HG03521 (cell line): ENCODE measurements at regions not wholly inside any gene's neighbourhood (a gene's known extent, or its start where the extent isn't known, plus 50 kb on each side); places are given as distances from the start of the nearest gene placed in this dataset.
"Not testable (repeated sequence)": the region's sequence is repeated elsewhere in the genome, so short reads cannot be mapped to it uniquely, and the experiment has no call there.

ENCODE experiments used
- ATAC-seq: cut with Tn5 transposase; IDR thresholded peaks from one replicate; pipeline ENCODE4 v1.9.1; 2021; ENCODE audit warnings: mild to moderate bottlenecking, moderate library complexity; ENCODE audit not compliant: unreplicated experiment

GRCh38 chr1:187790724-187791123 lies 962.0 kb downstream of the PLA2G4A start:
- ATAC-seq: no peak

- no peak for ATAC-seq
Observed at GRCh38 chr1:187794561-187794960, 965.8 kb downstream of the PLA2G4A start.

DNA sequence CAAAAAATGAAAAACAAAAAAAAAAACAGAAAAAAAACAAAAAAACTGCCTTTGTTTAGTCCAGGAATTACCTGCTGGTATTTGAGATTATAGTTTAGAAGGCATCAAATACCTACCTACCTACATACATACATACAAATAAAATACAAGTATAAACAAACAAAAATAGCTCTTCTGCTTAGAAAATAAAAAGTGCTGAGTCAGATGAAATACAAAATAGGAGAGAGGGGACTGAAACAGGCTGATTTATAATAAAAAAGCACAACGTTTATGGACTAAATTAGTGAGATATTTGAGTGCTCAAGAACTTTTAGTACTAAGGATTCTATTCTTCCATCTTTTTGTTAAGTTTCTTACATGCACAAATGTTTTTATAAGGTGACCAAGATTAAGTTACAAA lies 980.8 kb downstream of the PLA2G4A start:
- no peak for ATAC-seq

DNA sequence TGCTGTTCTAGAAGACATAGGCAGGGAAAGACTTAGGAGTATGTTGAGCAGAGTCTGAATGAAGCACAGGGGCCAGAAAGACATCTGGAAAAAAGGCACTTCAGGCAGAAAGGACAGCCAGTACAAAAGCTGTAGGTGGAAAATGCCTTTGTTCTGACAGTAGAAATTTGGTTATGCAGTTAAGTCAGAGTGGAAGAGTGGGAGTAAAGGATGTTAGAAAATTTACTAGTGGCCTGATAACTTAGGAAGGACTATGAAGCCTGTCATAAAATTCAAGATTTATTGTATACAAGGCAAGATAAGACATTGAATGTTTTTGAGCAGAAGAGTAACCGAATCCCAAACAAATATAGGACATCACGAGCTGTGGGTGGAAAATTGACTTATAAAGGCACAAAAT lies 987.9 kb downstream of the PLA2G4A start:
- ATAC-seq: no peak

DNA sequence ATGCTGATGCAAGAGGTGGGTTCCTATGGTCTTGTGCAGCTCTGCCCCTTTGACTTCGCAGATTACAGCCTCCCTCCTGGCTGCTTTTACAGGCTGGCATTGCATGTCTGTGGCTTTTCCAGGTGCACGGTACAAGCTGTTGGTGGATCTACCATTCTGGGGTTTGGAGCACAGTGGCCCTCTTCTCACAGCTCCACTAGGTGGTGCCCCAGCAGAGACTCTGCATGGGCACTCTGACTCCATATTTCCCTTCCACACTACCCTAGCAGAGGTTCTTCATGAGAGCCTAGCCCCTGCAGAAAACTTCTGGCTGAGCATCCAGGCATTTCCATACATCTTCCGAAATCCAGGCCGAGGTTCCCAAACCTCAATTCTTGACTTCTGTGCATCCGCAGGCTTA lies 989.0 kb downstream of the PLA2G4A start:
- ATAC-seq: no peak

GRCh38 chr1:187819086-187819485 lies 990.3 kb downstream of the PLA2G4A start:
- no peak for ATAC-seq

GRCh38 chr1:187836557-187836956 lies 1007.8 kb downstream of the PLA2G4A start:
- no peak for ATAC-seq

DNA sequence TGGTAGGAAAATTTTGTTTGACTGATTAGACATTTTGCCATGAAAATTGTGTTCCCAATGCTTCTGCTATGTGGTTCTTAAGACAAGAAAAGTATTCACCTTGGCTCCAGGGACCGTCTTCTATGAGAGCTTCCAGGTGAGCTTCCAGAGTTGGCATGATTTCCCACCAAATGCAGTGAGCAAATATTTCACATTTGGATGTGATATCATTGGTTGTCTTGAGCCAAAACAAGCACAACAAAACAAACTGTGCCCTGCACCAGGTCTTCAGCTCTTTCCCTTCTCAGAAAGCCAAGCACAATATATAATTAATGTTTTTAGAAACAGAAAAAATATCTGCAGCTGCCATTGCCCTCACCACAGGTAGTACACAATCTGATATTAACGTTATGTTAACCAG lies 1009.0 kb downstream of the PLA2G4A start:
- no peak for ATAC-seq

DNA sequence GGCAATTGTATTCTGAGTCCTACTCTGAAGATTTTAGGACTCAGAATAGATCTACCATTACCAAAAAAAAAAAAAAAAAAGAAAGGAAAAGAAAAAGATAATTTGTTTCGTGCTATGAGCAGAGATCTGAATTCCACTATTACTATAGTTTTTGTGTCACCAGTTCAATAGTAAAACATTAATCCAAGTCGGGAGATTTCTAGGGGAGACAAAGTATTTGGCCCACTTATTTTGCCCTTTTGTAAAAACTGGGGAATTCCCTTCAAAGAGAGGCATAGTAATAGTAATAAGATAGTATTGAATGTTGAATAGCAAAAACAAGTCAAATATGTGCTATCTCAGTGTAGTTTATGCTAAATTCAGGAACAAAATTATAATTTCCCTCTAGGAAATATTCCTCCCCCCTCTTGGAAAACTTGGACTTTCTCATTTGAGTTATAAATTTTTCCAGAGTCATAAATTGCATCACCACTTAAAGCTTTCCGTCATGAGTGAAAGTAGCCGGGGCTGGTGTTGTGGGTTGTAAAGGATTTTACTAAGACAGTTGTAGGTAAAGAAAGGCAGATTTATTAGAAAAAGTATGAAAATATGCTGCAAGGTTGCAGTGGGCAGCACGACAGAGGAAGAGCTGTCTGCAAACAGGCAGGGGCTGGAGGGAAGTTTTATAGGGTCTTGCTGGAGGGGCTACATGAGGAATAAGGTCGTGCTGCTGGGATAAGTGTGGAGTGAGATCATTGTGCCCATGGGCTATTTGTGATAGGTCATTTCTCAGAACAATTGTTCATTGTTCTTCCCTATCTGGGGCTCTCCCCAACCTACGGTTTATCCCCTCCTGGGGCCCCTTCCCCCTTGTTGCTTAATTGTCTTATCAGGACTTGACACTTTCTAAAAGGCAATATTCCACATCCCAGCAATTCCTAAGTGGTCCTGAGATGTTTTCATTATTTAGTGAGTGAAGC lies 1009.9 kb downstream of the PLA2G4A start:
- no peak for ATAC-seq

- no peak for ATAC-seq
Observed at GRCh38 chr1:187839873-187840272, 1011.1 kb downstream of the PLA2G4A start.

DNA sequence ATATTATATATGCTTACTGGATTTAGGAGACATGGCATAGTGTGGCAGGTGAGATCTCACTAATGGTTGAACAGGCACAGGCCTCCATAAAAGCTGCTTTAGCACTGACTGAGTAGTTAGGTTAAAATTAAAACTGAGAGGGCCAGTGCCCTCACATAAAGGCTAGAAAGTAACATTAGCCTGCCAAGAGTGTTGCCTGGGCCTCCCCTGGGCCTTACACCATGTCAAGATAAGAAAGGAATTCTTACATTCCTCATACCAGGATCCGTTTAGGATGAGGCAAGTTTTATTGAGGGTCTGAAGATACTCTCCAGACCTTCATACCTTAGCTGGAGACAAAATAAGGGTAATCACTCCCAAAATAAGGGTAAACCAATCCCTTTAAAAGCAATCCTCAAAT lies 1011.8 kb downstream of the PLA2G4A start:
- ATAC-seq: no peak

DNA sequence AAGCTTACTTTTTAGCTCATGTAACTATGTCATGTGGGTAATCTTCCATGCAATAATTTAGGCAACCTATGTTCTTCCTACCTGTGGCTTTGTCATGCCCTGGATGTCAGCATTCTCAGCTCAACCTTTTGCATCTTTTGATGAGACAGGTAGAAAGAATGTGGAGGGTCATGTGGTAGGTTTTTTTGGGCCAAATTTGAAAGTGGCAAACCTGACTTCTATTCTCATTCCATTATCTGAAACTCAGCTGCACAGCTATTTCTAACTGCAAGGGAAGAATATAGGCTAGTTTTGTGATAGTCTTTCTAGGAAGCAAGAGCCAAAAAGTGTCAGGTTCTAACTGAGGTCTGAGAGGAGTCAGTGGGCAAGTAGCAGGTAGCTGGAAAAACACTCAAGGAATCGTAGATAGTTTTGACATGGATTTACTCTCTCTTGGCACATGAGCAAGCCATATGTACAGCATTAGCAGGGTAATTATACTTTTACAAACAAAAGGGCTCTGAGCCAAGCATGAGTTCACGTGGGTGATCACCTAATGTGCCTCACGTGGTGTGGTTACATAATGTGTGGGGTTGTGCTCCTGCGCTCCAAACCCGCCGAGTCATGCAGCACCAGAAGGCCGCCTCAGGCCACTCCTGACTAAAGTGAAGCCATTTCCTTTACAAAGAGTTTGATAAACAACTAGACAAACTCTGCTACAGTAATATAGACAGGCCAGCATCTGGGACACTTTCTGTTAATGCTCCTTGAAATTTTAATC lies 1013.8 kb downstream of the PLA2G4A start:
- ATAC-seq: no peak

DNA sequence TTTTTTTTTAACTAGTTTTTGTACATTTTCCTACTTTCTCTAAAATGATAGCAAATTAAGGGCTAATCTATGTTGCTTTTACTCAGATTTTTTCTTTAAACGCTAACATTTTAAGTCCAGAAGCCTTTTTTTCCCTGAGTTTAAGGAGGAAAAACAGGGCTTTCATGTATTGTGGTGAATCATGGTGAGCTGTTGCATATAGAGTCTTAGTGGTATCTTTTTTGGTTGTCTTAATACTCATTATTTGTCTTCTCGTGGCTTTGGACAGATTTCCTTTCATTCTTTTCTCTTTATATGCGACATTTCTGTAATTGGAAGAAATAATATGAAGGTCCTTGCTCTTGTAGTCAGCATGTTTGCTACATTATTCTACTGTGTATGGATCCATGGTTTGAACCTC lies 1015.6 kb downstream of the PLA2G4A start:
- ATAC-seq: no peak

DNA sequence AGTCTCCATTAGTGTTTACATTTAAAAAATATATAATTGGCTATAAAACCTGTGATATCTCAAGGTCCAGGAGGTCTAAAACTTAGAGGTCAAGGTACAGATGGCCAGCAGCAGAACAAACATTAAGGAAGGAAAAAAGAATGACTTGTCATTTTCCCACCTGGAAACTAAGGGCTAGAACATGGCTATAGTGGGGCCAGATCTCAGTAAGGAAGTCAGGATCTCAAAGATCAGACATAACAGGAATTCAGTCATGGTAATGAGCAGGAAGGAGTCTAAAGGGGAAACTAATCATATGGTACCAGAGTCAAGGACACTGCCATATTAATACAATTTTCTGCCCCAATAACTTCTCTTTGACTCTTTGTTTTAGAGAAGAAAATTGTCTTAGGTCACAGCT lies 1018.8 kb downstream of the PLA2G4A start:
- no peak for ATAC-seq

GRCh38 chr1:187848321-187848720 lies 1019.6 kb downstream of the PLA2G4A start:
- no peak for ATAC-seq

DNA sequence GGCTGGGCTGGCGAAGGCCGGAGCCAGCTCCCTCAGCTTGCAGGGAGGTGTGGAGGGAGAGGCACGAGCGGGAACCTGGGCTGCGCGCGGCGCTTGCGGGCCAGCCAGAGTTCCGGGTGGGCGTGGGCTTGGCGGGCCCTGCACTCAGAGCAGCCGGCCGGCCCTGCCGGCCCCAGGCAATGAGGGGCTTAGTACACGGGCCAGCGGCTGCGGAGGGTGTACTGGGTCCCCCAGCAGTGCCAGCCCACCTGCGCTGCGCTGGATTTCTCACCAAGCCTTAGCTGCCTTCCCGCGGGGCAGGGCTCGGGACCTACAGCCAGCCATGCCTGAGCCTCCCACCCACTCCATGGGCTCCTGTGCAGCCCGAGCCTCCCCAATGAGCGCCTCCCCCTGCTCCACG lies 1021.4 kb downstream of the PLA2G4A start:
- ATAC-seq: not testable (repeated sequence)

- no peak for ATAC-seq
Observed at GRCh38 chr1:187853505-187853904, 1024.8 kb downstream of the PLA2G4A start.

DNA sequence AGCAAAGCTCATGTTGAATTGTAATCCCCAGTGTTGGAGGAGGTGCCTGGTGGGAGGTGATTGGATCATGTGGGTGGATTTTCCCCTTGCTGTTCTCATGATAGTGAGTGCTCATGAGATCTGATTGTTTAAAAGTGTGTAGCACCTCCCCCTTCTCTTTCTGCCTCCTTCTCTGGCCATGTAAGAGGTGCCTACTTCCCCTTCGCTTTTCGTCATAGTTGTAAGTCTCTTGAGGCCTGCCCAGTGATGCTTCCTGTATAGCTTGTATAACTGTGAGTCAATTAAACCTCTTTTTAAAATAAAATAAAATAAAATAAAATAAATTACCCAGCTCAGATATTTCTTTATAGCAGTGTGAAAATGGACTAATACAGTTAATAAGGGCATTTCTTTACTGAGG lies 1025.7 kb downstream of the PLA2G4A start:
- ATAC-seq: no peak

- ATAC-seq: no peak
Observed at GRCh38 chr1:187862506-187862905, 1033.8 kb downstream of the PLA2G4A start.

GRCh38 chr1:187870552-187870951 lies 1041.8 kb downstream of the PLA2G4A start:
- no peak for ATAC-seq

DNA sequence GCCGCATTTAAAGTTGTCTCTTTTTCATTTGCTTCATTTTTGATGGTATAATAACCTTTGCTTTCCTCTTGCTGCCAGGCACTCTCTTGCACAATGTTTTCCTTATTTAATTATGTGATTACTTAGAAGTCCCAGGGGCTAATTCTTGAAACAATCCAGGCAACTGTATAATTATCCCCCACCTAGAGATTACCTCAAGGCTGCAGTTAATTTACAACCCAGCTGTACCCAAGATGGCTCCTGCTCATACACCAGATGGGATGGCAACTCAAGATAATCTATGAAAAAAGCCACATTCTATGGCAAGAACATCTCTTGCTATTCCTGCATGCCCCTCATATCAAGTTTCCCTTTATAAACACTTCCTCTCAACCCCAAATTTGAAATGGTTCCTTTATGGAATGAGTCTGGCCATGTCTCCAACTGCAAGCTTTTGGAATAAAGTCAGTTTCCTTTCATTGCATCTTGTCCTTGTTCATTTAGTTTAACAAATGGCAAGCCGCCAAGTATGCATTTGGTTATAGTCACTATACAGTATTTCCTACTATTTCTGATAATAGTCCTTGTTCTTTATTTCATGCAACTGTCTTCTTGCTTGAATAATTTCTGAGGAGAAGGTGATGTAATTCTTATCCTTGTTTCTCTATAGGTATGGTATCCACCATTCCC lies 1042.6 kb downstream of the PLA2G4A start:
- no peak for ATAC-seq
